SK-N-SH treated with all-trans-retinoic acid at 6 μM for 48 hours (cell line): ENCODE measurements at regions not wholly inside any gene's neighbourhood (a gene's known extent, or its start where the extent isn't known, plus 50 kb on each side); places are given as distances from the start of the nearest gene placed in this dataset.

ENCODE experiments used
- CSDC2 ChIP-seq: fragments of 250-450 bp; sonication (Bioruptor Pico); IDR thresholded peaks from 2 replicates; pipeline ENCODE4 v1.5.0; 2020; ENCODE audit warnings: mild to moderate bottlenecking, moderate library complexity
- TSHZ2 ChIP-seq: fragments of 250-450 bp; sonication (Bioruptor Pico); IDR thresholded peaks from 2 replicates; pipeline ENCODE4 v1.5.0; 2020; ENCODE audit warnings: mild to moderate bottlenecking, moderate library complexity
- ZC3H10 ChIP-seq: fragments of 250-450 bp; sonication (Bioruptor Pico); IDR thresholded peaks from 2 replicates; pipeline ENCODE4 v1.5.1; 2021; ENCODE audit warnings: mild to moderate bottlenecking, moderate library complexity
- ZFP3 ChIP-seq: fragments of 250-450 bp; sonication (Bioruptor Pico); IDR thresholded peaks from 2 replicates; pipeline ENCODE4 v1.5.0; 2020; ENCODE audit warnings: mild to moderate bottlenecking, moderate library complexity

GRCh38 chr12:91249518-91250272 lies 67.1 kb upstream of the DCN start:
- TF ChIP-seq ZFP3 (CRISPR knock-in tag) = no peak
- no peak for TF ChIP-seq TSHZ2 (CRISPR knock-in tag)
- no peak for TF ChIP-seq ZC3H10 (CRISPR knock-in tag)
- TF ChIP-seq CSDC2 (CRISPR knock-in tag) = no peak
